Keratinocyte (primary cell): ENCODE measurements at regions not wholly inside any gene's neighbourhood (a gene's known extent, or its start where the extent isn't known, plus 50 kb on each side); places are given as distances from the start of the nearest gene placed in this dataset.

Experiments used
- EZH2 ChIP-seq: IDR thresholded peaks from one replicate; pipeline ENCODE4 v1.6.1; 2012; ENCODE audit warnings: inconsistent platforms, mild to moderate bottlenecking, low read length, moderate library complexity
- TF ChIP-seq, protein P1 (sequence below), 3 experiments: IDR thresholded peaks in 1 of 3; conservative IDR thresholded peaks in 1 of 3; optimal IDR thresholded peaks in 1 of 3; 2 replicates in 2 of 3; 3 replicates in 1 of 3; pipeline versions ENCODE3 to v1.5.1; 2011; ENCODE audit warnings: low read length in 3 of 3, mild to moderate bottlenecking in 3 of 3, moderate library complexity in 2 of 3, control low read depth in 1 of 3, inconsistent platforms in 1 of 3; ENCODE audit not compliant: insufficient read depth in 2 of 3; ENCODE audit errors: extremely low read depth in 1 of 3

DNA sequence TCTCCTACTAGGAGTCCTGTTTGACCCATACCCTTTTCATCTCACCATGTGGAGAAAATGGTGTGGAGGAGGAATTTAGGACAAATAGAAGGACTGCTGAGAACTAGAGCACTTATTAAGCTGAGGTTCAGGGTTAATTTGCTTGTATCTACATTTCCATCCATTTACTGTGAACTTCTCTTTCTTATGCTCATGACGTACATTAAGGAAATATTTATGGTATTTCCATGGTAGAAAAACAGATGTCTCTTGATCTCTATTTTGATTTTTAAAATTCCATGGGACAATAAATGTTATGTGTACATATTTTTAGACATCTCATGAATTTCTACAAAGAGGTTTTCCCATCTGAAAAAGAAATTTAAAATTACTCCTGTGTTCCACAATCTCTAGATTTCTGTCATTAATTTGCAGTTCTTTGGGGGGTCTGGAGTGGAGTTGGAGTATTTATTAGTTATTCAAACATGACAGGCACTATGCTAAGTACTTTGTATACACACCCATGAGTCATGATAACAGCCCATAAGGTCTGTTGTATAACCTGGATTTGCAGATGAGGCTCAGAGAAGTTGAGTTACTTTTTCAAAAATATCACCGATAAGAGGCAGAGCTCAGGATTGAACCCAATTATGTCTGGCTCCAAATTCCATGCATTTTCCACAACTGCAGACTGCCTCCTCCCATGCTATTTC lies 112.6 kb downstream of the COPS8 start:
- TF ChIP-seq, protein P1, sequence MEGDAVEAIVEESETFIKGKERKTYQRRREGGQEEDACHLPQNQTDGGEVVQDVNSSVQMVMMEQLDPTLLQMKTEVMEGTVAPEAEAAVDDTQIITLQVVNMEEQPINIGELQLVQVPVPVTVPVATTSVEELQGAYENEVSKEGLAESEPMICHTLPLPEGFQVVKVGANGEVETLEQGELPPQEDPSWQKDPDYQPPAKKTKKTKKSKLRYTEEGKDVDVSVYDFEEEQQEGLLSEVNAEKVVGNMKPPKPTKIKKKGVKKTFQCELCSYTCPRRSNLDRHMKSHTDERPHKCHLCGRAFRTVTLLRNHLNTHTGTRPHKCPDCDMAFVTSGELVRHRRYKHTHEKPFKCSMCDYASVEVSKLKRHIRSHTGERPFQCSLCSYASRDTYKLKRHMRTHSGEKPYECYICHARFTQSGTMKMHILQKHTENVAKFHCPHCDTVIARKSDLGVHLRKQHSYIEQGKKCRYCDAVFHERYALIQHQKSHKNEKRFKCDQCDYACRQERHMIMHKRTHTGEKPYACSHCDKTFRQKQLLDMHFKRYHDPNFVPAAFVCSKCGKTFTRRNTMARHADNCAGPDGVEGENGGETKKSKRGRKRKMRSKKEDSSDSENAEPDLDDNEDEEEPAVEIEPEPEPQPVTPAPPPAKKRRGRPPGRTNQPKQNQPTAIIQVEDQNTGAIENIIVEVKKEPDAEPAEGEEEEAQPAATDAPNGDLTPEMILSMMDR (optimal IDR thresholded peaks at IDR 0.05 in 1 of 3, IDR thresholded peaks at IDR 0.05 in 1 of 3, conservative IDR thresholded peaks at IDR 0.05 in 1 of 3; ENCODE audit: extremely low read depth in 1 of 3, insufficient read depth in 2 of 3, low read length in 3 of 3): no peak
- TF ChIP-seq EZH2: no peak
